OCI-LY7 (cell line): ENCODE measurements at regions not wholly inside any gene's neighbourhood (a gene's known extent, or its start where the extent isn't known, plus 50 kb on each side); places are given as distances from the start of the nearest gene placed in this dataset.

Experiments used
- CTCF ChIP-seq: fragments of 200-600 bp; sonication (generic); conservative IDR thresholded peaks from 2 replicates; pipeline ENCODE4 v1.5.1; 2014; ENCODE audit warnings: mild to moderate bottlenecking, antibody characterized with exemption, low read length, moderate library complexity, mixed read lengths
- EZH2phosphoT487 ChIP-seq: fragments of 200-600 bp; sonication (generic); IDR thresholded peaks from 2 replicates; pipeline ENCODE4 v1.6.1; 2018; ENCODE audit warnings: low read depth, borderline replicate concordance, mild to moderate bottlenecking, mixed run types, antibody characterized with exemption, low read length, moderate library complexity, mixed read lengths

- TF ChIP-seq CTCF (no peak), EZH2phosphoT487 (no peak)
Measured at GRCh38 chr17:79446399-79447009, 164.3 kb downstream of the RBFOX3 start.
